GM23338 (cell line): ENCODE measurements at regions not wholly inside any gene's neighbourhood (a gene's known extent, or its start where the extent isn't known, plus 50 kb on each side); places are given as distances from the start of the nearest gene placed in this dataset.

Source experiments
- ATAC-seq: fragments of 200-7000 bp; cut with Tn5 transposase; 3 replicates; pipeline ENCODE4 v1.9.1; 2020
- DNase-seq: peaks from one replicate; pipeline ENCODE4 v3.0.0-alpha.2; 2015; ENCODE audit warnings: low spot score
- H2AFZ ChIP-seq: fragments of 200-600 bp; sonication (generic); 2 replicates; pipeline ENCODE4 v1.8.0; 2016; ENCODE audit warnings: antibody characterized with exemption, mild to moderate bottlenecking, moderate library complexity
- H3F3A ChIP-seq: fragments of 200-600 bp; sonication (generic); replicated peaks from 2 replicates; pipeline ENCODE4 v1.8.0; 2017; ENCODE audit warnings: antibody characterized with exemption, mixed run types, low read depth
- H3K27ac ChIP-seq: fragments of 200-600 bp; sonication (generic); 2 replicates; pipeline ENCODE4 v1.6.1; 2016; ENCODE audit warnings: low read depth
- H3K27me3 ChIP-seq: fragments of 200-600 bp; sonication (generic); 2 replicates; pipeline ENCODE4 v1.8.0; 2016; ENCODE audit warnings: mild to moderate bottlenecking, mixed run types, moderate library complexity; ENCODE audit not compliant: insufficient read depth
- H3K36me3 ChIP-seq: fragments of 200-600 bp; sonication (generic); 2 replicates; pipeline ENCODE4 v1.8.0; 2016; ENCODE audit warnings: mild to moderate bottlenecking; ENCODE audit not compliant: insufficient read depth
- H3K4me1 ChIP-seq: fragments of 200-600 bp; sonication (generic); 2 replicates; pipeline ENCODE4 v1.8.0; 2016; ENCODE audit warnings: mild to moderate bottlenecking, moderate library complexity; ENCODE audit not compliant: insufficient read depth
- H3K4me2 ChIP-seq: fragments of 200-600 bp; sonication (generic); 2 replicates; pipeline ENCODE4 v1.7.1; 2017; ENCODE audit warnings: mixed run types
- H3K4me3 ChIP-seq: fragments of 200-600 bp; sonication (generic); 2 replicates; pipeline ENCODE4 v1.6.1; 2016; ENCODE audit warnings: mixed run types
- H3K79me2 ChIP-seq: fragments of 200-600 bp; sonication (generic); replicated peaks from 2 replicates; pipeline ENCODE4 v1.8.0; 2017; ENCODE audit warnings: mild to moderate bottlenecking; ENCODE audit not compliant: insufficient read depth
- H3K9me2 ChIP-seq: fragments of 200-600 bp; sonication (generic); 2 replicates; pipeline ENCODE4 v1.8.0; 2017; ENCODE audit not compliant: insufficient read depth
- H4K20me1 ChIP-seq: fragments of 200-600 bp; sonication (generic); replicated peaks from 2 replicates; pipeline ENCODE4 v1.8.0; 2017; ENCODE audit warnings: mild to moderate bottlenecking; ENCODE audit not compliant: insufficient read depth
- H3K27ac Mint-ChIP-seq: 2 replicates; pipeline ENCODE4 v1.8.0; 2020; ENCODE audit warnings: inconsistent platforms, mild to moderate bottlenecking, moderate library complexity, mixed read lengths
- H3K27me3 Mint-ChIP-seq: 3 replicates; pipeline ENCODE4 v1.8.0; 2022; ENCODE audit warnings: low read depth, mild to moderate bottlenecking, moderate library complexity, mixed read lengths, inconsistent platforms; ENCODE audit not compliant: insufficient read depth, poor library complexity
- H3K36me3 Mint-ChIP-seq: 3 replicates; pipeline ENCODE4 v1.8.0; 2021; ENCODE audit warnings: low read depth, mild to moderate bottlenecking, inconsistent platforms, moderate library complexity, mixed read lengths
- H3K4me1 Mint-ChIP-seq: 3 replicates; pipeline ENCODE4 v1.8.0; 2020; ENCODE audit warnings: mild to moderate bottlenecking, inconsistent platforms, mixed read lengths
- H3K4me3 Mint-ChIP-seq: 3 replicates; pipeline ENCODE4 v1.8.0; 2021; ENCODE audit warnings: moderate library complexity, mild to moderate bottlenecking, inconsistent platforms, mixed read lengths
- H3K9me3 Mint-ChIP-seq: 3 replicates; pipeline ENCODE4 v1.8.0; 2020; ENCODE audit warnings: moderate library complexity, mild to moderate bottlenecking, inconsistent platforms, mixed read lengths
- CREB1 ChIP-seq: fragments of 250-450 bp; sonication (Bioruptor Pico); IDR thresholded peaks from 2 replicates; pipeline ENCODE4 v1.5.0; 2020; ENCODE audit warnings: low read depth, mild to moderate bottlenecking, moderate library complexity
- EZH2 ChIP-seq: fragments of 200-600 bp; sonication (generic); IDR thresholded peaks from one replicate; pipeline ENCODE4 v1.8.0; 2017; ENCODE audit warnings: antibody characterized with exemption, mild to moderate bottlenecking, low read depth; ENCODE audit not compliant: unreplicated experiment
- EZH2phosphoT487 ChIP-seq: fragments of 200-600 bp; sonication (generic); IDR thresholded peaks from one replicate; pipeline ENCODE4 v1.8.1; 2018; ENCODE audit warnings: antibody characterized with exemption; ENCODE audit not compliant: unreplicated experiment
- JUNB ChIP-seq: IDR thresholded peaks from one replicate; pipeline ENCODE4 v1.6.1; 2016; ENCODE audit warnings: antibody characterized with exemption; ENCODE audit not compliant: unreplicated experiment
- NANOG ChIP-seq: IDR thresholded peaks from 2 replicates; pipeline ENCODE4 v1.6.1; 2016; ENCODE audit warnings: antibody characterized with exemption, borderline replicate concordance
- POLR2AphosphoS5 ChIP-seq: IDR thresholded peaks from 2 replicates; pipeline ENCODE4 v1.6.1; 2016; ENCODE audit warnings: antibody characterized with exemption, low read depth
- STAT1 ChIP-seq: IDR thresholded peaks from one replicate; pipeline ENCODE4 v1.6.1; 2016; ENCODE audit warnings: antibody characterized with exemption; ENCODE audit not compliant: unreplicated experiment
- ZNF114 ChIP-seq: fragments of 250-450 bp; sonication (Bioruptor Pico); IDR thresholded peaks from 2 replicates; pipeline ENCODE4 v1.5.0; 2020; ENCODE audit warnings: mild to moderate bottlenecking, moderate library complexity
- ZNF331 ChIP-seq: fragments of 250-450 bp; sonication (Bioruptor Pico); IDR thresholded peaks from 2 replicates; pipeline ENCODE4 v1.5.0; 2020; ENCODE audit warnings: low read depth, mild to moderate bottlenecking, moderate library complexity
- TF ChIP-seq, protein P1 (sequence below): IDR thresholded peaks from one replicate; pipeline ENCODE4 v1.6.1; 2018; ENCODE audit warnings: antibody characterized with exemption; ENCODE audit not compliant: unreplicated experiment
- TF ChIP-seq, protein P2 (sequence below), 2 experiments: fragments of 200-600 bp in 1 of 2; sonication (generic) in 1 of 2; conservative IDR thresholded peaks; 2 replicates each; pipeline versions ENCODE4 v1.5.1 to v1.6.1; 2016 to 2017; ENCODE audit warnings: antibody characterized with exemption in 2 of 2, low read depth in 2 of 2, mild to moderate bottlenecking in 2 of 2, moderate library complexity in 1 of 2
- TF ChIP-seq, protein P3 (sequence below): IDR thresholded peaks from 2 replicates; pipeline ENCODE4 v1.6.1; 2016; ENCODE audit warnings: antibody characterized with exemption
- TF ChIP-seq, protein P4 (sequence below): fragments of 250-450 bp; sonication (Bioruptor Pico); IDR thresholded peaks from 2 replicates; pipeline ENCODE4 v1.5.0; 2020; ENCODE audit warnings: mild to moderate bottlenecking, moderate library complexity

DNA sequence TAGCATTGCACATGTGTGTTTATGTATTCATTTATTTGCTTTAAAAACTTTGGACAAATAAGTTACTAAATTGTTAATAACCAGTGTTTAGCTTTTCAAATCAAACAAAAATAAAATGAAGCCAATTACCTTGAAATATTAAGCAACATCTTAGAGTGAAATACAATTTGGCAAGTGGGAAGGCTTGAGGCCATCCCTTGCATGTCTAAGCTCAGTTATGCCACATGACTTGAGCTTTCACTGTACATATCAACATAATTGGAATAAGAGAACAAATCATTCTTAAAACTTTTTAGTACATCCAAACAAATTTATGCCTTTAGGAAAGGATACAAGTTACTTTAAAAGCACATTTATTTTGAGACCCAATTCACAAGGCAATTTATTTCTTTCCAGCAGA is 640.6 kb downstream of the SPRY1 start:
- Histone ChIP-seq H3K79me2 (no peaks in the 10 kb centered on the region), H3K4me3 (no peak overlapping the region), H3K36me3 (no peaks in the 10 kb centered on the region), H3K27ac (no peak overlapping the region), H4K20me1 (no peaks in the 10 kb centered on the region), H3K27me3 (no peaks in the 10 kb centered on the region), H3K4me1 (no peaks in the 10 kb centered on the region), H3K4me2 (no peak overlapping the region), H2AFZ (no peak overlapping the region), H3K9me2 (no peaks in the 10 kb centered on the region), H3F3A (no peaks in the 10 kb centered on the region)
- DNase-seq (no peak), ATAC-seq (no peak)
- Mint-ChIP-seq H3K4me1 (no peaks in the 10 kb centered on the region), H3K4me3 (no peak overlapping the region), H3K36me3 (no peaks in the 10 kb centered on the region), H3K27me3 (no peaks in the 10 kb centered on the region), H3K27ac (no peak overlapping the region), H3K9me3 (no peaks in the 10 kb centered on the region)
- TF ChIP-seq STAT1 (no peak), ZNF331 (CRISPR knock-in tag) (no peak), EZH2 (no peak), JUNB (no peak), ZNF114 (CRISPR knock-in tag) (no peak), NANOG (no peak), CREB1 (CRISPR knock-in tag) (no peak), POLR2AphosphoS5 (no peak), EZH2phosphoT487 (no peak)
- TF ChIP-seq, protein P1, sequence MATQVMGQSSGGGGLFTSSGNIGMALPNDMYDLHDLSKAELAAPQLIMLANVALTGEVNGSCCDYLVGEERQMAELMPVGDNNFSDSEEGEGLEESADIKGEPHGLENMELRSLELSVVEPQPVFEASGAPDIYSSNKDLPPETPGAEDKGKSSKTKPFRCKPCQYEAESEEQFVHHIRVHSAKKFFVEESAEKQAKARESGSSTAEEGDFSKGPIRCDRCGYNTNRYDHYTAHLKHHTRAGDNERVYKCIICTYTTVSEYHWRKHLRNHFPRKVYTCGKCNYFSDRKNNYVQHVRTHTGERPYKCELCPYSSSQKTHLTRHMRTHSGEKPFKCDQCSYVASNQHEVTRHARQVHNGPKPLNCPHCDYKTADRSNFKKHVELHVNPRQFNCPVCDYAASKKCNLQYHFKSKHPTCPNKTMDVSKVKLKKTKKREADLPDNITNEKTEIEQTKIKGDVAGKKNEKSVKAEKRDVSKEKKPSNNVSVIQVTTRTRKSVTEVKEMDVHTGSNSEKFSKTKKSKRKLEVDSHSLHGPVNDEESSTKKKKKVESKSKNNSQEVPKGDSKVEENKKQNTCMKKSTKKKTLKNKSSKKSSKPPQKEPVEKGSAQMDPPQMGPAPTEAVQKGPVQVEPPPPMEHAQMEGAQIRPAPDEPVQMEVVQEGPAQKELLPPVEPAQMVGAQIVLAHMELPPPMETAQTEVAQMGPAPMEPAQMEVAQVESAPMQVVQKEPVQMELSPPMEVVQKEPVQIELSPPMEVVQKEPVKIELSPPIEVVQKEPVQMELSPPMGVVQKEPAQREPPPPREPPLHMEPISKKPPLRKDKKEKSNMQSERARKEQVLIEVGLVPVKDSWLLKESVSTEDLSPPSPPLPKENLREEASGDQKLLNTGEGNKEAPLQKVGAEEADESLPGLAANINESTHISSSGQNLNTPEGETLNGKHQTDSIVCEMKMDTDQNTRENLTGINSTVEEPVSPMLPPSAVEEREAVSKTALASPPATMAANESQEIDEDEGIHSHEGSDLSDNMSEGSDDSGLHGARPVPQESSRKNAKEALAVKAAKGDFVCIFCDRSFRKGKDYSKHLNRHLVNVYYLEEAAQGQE = no peak
- TF ChIP-seq, protein P2, sequence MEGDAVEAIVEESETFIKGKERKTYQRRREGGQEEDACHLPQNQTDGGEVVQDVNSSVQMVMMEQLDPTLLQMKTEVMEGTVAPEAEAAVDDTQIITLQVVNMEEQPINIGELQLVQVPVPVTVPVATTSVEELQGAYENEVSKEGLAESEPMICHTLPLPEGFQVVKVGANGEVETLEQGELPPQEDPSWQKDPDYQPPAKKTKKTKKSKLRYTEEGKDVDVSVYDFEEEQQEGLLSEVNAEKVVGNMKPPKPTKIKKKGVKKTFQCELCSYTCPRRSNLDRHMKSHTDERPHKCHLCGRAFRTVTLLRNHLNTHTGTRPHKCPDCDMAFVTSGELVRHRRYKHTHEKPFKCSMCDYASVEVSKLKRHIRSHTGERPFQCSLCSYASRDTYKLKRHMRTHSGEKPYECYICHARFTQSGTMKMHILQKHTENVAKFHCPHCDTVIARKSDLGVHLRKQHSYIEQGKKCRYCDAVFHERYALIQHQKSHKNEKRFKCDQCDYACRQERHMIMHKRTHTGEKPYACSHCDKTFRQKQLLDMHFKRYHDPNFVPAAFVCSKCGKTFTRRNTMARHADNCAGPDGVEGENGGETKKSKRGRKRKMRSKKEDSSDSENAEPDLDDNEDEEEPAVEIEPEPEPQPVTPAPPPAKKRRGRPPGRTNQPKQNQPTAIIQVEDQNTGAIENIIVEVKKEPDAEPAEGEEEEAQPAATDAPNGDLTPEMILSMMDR (conservative IDR thresholded peaks at IDR 0.05; ENCODE audit: low read depth in 2 of 2) = no peak
- TF ChIP-seq, protein P3, sequence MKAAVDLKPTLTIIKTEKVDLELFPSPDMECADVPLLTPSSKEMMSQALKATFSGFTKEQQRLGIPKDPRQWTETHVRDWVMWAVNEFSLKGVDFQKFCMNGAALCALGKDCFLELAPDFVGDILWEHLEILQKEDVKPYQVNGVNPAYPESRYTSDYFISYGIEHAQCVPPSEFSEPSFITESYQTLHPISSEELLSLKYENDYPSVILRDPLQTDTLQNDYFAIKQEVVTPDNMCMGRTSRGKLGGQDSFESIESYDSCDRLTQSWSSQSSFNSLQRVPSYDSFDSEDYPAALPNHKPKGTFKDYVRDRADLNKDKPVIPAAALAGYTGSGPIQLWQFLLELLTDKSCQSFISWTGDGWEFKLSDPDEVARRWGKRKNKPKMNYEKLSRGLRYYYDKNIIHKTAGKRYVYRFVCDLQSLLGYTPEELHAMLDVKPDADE = no peak
- TF ChIP-seq, protein P4, sequence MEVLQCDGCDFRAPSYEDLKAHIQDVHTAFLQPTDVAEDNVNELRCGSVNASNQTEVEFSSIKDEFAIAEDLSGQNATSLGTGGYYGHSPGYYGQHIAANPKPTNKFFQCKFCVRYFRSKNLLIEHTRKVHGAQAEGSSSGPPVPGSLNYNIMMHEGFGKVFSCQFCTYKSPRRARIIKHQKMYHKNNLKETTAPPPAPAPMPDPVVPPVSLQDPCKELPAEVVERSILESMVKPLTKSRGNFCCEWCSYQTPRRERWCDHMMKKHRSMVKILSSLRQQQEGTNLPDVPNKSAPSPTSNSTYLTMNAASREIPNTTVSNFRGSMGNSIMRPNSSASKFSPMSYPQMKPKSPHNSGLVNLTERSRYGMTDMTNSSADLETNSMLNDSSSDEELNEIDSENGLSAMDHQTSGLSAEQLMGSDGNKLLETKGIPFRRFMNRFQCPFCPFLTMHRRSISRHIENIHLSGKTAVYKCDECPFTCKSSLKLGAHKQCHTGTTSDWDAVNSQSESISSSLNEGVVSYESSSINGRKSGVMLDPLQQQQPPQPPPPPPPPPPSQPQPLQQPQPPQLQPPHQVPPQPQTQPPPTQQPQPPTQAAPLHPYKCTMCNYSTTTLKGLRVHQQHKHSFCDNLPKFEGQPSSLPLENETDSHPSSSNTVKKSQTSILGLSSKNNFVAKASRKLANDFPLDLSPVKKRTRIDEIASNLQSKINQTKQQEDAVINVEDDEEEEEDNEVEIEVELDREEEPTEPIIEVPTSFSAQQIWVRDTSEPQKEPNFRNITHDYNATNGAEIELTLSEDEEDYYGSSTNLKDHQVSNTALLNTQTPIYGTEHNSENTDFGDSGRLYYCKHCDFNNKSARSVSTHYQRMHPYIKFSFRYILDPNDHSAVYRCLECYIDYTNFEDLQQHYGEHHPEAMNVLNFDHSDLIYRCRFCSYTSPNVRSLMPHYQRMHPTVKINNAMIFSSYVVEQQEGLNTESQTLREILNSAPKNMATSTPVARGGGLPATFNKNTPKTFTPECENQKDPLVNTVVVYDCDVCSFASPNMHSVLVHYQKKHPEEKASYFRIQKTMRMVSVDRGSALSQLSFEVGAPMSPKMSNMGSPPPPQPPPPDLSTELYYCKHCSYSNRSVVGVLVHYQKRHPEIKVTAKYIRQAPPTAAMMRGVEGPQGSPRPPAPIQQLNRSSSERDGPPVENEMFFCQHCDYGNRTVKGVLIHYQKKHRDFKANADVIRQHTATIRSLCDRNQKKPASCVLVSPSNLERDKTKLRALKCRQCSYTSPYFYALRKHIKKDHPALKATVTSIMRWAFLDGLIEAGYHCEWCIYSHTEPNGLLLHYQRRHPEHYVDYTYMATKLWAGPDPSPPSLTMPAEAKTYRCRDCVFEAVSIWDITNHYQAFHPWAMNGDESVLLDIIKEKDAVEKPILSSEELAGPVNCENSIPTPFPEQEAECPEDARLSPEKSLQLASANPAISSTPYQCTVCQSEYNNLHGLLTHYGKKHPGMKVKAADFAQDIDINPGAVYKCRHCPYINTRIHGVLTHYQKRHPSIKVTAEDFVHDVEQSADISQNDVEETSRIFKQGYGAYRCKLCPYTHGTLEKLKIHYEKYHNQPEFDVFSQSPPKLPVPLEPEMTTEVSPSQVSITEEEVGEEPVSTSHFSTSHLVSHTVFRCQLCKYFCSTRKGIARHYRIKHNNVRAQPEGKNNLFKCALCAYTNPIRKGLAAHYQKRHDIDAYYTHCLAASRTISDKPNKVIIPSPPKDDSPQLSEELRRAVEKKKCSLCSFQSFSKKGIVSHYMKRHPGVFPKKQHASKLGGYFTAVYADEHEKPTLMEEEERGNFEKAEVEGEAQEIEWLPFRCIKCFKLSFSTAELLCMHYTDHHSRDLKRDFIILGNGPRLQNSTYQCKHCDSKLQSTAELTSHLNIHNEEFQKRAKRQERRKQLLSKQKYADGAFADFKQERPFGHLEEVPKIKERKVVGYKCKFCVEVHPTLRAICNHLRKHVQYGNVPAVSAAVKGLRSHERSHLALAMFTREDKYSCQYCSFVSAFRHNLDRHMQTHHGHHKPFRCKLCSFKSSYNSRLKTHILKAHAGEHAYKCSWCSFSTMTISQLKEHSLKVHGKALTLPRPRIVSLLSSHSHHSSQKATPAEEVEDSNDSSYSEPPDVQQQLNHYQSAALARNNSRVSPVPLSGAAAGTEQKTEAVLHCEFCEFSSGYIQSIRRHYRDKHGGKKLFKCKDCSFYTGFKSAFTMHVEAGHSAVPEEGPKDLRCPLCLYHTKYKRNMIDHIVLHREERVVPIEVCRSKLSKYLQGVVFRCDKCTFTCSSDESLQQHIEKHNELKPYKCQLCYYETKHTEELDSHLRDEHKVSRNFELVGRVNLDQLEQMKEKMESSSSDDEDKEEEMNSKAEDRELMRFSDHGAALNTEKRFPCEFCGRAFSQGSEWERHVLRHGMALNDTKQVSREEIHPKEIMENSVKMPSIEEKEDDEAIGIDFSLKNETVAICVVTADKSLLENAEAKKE (CRISPR knock-in tag) = no peak
